Upper lobe of left lung (tissue), 4 donors: ENCODE measurements at regions not wholly inside any gene's neighbourhood (a gene's known extent, or its start where the extent isn't known, plus 50 kb on each side); places are given as distances from the start of the nearest gene placed in this dataset.

Experiments
- CTCF ChIP-seq, 6 experiments: fragments of 450-650 bp in 4 of 6; fragments of 200-600 bp in 2 of 6; sonication (generic) in 2 of 6; IDR thresholded peaks; one replicate each; pipeline ENCODE4 v1.5.1; 2016 to 2019; ENCODE audit warnings: antibody characterized with exemption in 6 of 6
- POLR2A ChIP-seq, 4 donors: fragments of 450-650 bp; IDR thresholded peaks; one replicate each; pipeline ENCODE4 v1.5.1; 2016 to 2017; ENCODE audit warnings: antibody characterized with exemption in 4 of 4, mild to moderate bottlenecking in 2 of 4
- POLR2AphosphoS5 ChIP-seq, 2 donors: sonication (generic); formaldehyde crosslinking; IDR thresholded peaks; one replicate each; pipeline ENCODE4 v1.5.1; 2017; ENCODE audit warnings: antibody characterized with exemption in 2 of 2

- no peak for TF ChIP-seq CTCF (IDR thresholded peaks at IDR 0.05)
- no peak for TF ChIP-seq POLR2A (IDR thresholded peaks at IDR 0.05)
- TF ChIP-seq POLR2AphosphoS5 (IDR thresholded peaks at IDR 0.05) = no peak
Observed at GRCh38 chr6:121999456-122000065, 399.9 kb upstream of the HSF2 start.
